Effector CD8-positive, alpha-beta T cell (primary cell): ENCODE measurements at regions not wholly inside any gene's neighbourhood (a gene's known extent, or its start where the extent isn't known, plus 50 kb on each side); places are given as distances from the start of the nearest gene placed in this dataset.
"Not testable (repeated sequence)": the region's sequence is repeated elsewhere in the genome, so short reads cannot be mapped to it uniquely, and the experiment has no call there.

Experiments used
- DNase-seq: peaks from one replicate; lab custom pipeline; 2025; lab: John Stamatoyannopoulos, UW

DNA sequence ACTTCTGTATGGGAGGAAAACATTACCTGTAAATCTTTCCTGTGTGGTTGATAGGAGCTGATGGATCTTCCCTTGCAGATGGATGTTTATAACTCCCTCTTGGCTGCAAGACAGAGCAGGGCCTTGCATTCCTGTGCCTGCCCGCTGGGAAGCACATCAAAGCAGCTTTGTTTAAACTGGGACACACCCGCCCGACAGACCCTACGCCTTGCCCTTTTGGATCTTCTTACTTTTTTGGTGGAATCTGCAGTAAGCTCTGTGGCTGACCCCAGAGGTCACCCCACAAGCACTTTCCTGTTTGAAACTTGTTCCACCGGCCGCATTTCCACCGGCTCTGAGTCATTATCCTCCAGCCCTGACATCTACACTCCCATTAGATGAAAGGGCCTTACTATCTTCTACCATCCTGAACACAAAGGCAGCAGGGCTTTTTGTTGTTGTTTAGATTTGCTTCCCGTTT lies 244.1 kb upstream of the STT3B start:
- no peak for DNase-seq

DNA sequence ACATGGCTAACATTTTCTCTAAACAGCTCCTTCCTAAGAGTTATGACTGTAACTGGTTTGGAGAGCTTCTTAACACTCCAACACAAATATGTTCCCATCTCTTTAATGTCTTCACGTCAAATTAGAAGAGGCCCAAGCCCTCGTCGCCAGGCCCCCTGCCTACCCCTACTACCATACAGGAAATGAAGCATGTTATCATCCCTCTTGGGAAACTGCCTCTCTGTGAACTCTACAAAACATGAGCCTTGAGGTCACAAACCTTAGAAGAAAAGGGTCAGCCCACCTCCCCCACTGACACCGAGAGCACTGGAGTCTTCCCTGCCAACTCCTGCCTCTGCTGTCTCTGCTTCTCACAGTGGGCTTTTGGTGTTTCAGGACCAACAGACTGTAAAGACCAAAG lies 243.1 kb upstream of the STT3B start:
- no peak for DNase-seq

DNA sequence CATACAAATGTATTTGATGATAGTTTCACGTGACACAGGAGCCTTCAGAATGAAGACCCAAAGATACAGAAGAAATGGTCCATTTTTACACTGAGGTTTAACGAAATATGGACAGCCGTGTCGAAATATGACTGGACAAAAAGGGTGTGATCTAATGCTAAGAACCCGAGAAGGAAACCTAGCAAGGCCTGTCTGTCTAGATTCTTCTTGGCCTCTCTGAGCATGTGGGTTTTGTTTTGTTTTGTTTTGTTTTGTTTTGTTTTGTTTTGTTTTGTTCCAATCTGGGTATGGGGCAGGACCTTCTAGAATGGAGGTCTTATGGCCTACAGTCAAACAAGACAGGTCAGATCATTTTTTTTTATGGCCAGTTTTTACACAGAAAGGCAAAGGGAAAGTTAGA lies 242.7 kb upstream of the STT3B start:
- no peak for DNase-seq

DNA sequence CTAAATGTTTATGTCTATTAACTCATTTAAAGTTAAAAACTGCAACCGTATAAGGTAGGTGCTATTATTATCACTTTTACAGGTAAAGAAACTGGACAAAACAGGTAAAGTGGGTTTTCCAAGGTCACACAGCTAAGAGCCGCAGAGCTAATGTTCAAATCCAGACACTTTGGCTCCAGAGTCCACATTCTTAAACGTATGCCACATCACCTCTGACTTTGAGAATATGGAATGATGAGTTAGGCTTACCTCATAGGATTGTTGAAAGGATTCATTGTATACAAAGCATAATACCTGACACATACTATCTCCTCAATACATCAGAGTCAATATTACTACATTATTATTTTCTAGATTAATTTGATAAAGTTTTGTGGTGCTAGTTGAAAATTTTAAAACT lies 240.9 kb upstream of the STT3B start:
- DNase-seq: no peak

DNA sequence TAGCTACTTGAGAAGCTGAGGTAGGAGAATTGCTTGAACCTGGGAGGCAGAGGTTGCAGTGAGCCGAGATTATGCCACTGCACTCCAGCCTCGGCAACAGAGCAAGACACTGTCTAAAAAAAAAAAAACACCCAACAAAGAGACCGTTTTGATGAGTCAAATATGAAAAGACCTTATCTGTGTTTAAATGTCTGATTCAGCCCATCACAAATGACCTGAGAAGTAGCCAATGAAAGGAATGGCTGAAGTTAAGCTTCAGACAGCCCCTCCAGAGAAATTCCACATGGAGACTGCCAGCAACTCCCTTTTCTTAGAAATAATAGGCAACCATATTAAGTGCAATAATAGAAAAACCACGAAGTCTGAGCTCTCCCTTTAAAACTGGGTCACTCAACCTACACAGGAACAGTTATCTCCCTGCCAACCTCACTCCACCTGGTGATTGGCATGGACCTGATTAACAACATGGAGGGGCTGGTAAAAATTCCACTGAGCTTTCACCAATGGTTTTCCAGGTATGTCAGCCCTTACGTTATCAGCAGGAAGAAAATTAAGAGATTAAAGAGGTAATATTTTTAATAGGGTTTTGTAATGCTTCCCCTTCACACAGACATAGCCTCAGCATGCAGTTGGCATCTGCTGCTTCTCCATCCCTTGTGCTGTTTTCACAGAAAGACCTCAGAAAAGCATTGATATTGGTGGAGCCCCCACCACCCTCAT lies 238.1 kb upstream of the STT3B start:
- DNase-seq: no peak

DNA sequence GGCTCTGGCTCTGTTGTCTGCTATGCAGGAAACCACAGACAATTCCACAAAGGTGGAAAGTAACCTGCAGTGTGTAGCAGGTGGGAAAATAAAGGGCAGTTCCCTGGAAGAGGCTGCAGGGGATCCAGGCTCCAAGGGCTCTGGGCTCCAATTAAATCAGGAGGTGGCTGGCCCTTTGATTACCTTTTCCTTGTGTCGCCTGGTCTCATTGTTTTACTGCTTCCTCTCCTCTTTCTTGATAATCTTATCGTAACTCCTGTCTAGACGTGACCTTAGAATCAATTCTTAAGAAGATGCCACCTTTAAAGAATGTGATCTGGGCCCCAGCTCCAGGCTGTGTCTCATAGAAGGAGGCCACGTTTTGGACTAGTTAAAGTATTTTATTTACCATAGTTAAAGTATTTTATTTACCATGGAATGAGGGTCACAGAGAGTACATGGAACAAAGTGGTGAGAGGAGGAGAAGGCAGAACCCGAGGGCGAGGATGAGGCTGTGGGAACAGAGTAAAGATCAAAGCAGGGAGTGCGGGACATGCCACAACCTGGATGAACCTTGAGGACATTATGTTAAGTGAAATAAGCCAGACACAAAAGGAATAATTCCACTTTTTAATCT lies 237.5 kb upstream of the STT3B start:
- DNase-seq: no peak

DNA sequence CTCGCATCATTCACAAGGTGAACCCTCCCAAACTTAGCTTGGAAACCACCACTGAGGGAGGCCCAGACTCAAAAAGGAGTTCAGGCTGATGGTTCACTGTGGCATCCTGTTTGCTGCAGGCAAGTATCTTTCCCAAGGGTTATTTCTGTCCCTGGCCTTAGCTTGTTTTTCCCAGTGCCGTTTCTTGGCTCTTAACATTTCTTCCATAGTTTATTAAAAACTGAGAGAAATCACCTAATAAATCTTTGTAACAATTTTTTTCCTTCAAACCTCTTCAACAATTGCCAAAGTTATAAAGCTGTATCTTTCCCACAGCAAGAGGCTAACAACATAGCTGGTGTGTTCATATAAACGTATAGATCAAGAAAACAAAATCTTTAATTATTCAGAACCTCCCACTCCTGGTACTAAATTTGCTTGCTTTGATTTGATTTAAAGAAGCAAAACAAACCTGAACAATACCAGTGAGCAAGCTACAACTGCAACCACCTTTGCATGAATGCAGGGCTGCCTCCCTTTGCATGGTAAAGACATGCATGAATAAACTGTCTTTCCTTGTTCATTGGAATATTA lies 234.9 kb upstream of the STT3B start:
- DNase-seq: no peak

DNA sequence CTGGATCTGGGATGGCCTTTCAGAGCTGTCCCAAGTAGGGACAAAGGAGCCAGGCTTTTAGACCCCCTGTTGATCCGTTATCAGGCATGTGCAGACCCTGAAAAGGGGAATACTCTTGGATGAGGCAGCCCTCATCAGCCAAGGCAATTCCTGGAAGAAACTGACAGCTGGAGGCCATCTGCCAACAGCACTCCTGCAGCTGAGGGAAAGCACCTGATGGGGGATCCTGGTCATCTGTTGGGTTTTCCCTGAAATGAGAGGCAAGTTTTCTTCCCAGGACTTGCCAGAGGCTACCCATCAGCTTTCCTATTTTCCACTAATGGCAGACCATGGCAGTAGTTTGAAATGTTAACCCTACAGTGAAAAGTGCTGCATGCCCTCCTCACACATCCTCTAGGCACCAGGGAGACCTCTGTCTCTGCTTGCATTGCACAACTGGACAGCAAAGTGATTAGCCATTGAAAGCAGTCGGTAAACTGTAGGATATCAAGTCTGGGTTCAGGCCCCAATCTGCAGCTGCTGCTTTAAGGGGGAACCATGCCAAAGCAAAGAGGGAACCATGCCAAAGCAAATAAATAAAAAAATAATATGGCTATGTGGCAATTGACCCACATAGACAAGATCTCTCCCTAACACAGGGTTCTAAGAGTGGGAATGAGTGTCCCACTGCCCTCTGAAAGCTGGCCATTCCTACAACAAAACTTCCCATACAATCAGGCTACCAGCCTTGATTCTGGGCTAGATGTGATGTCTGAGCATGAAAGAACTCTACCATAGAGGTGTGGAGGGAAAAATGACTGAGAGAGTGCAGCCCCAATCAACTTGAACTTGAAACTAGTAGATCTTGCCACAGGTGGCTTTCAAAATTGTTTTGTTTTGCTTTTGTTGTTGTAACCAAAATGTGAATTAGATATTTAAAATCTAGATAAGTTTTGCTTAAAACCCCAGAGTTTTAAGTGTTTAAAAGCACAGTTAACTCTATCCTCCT lies 232.0 kb upstream of the STT3B start:
- DNase-seq: no peak

DNA sequence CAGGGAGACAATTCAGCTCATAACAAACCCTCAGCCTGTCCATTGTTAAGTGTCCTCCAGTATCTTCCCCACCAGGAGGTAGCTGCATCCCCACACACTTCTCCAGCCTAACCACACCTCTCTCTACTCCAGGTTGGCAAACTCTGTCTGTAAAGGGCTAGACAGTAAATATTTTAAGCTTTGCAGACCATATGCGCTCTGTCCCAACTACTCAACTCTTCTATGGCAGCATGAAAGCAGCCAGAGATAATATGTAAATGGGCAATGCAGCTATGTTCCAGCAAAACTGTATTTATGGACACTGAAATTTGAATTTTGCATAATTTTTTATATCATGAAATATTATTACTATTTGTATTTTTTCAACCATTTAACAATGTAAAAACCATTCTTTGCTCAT lies 230.4 kb upstream of the STT3B start:
- DNase-seq: no peak

DNA sequence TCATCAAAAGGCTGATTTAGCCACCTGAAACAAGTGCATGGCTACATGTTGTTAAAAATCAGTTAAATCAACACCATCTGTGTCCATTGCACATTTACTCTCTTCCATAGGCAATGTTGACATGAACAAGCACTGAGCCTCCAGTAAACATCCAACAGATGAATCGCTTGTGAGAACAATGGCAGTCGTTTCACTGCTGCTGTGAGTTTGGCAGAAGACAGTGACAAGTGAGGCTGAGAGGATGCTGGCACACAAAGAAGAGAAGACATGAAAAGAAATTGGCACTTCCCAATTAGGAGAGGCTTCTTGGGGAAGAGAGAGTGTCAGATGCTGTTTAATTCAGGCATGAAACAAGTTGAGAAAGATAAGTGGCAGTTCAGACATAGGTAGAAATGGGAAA lies 227.4 kb upstream of the STT3B start:
- DNase-seq: no peak

DNA sequence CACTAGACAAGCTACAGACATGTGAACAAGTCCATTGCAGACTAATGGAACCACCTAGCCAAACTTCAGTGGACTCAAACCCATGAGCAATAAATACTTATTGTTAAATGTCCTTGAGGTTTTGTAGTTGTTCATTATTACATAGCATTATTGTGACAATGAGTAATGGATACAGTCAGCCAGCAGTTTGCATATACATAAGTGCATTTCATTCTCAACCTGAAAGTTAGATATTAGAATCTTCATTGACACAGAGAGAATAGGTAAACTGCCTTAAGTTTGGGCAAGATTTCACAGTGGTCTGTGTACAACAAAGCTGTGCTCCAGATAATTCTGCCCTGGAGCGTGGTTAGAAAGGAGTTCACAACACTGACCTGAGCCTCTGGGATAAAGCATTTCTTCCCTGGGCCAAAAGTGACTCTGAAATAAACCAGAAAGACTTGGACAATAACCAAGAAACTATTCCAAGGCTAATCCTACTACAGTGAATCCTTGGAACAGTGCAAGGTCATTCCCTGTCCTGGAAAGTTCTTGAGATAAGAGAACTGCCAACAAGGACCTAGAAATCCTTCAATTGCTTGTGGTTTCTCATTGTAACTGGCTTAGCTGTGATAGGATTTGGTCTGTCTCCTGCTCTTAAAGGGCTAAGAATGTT lies 225.5 kb upstream of the STT3B start:
- DNase-seq: no peak

DNA sequence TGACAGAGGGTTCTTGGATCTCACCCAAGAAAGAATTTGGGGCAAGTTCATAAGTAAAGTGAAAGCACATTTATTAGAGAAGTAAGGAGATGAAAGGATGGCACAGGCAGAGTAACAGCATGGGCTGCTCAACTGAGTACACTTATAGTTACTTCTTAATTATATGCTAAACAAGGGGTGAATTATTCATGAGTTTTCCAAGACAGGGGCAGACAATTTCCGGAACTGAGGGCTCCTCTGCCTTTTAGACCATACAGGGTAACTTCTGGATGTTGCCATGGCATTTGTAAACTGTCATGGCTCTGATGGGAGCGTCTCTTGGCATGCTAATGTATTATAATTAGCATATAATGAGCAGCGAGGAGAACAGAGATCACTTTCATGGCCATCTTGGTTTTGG lies 221.2 kb upstream of the STT3B start:
- no peak for DNase-seq

DNA sequence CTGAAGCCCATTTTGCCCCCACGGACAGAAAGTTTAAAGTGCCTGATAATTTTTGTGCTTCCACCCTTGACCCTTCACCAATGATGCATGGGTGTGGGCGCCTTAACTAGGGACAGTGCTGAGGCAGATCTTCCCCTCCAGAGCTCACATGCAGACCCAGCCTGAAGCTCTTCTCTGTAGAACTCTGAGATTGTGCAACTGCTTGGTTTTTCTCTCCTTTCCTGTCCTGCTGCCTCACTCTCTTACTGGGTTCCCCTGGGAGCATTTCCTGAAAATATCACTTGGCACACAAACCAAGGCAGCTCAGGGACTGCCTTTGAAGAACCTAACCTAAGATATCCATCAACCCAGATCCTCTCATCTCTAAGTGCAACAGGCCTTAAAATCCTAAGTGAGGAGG lies 220.3 kb upstream of the STT3B start:
- DNase-seq: no peak

DNA sequence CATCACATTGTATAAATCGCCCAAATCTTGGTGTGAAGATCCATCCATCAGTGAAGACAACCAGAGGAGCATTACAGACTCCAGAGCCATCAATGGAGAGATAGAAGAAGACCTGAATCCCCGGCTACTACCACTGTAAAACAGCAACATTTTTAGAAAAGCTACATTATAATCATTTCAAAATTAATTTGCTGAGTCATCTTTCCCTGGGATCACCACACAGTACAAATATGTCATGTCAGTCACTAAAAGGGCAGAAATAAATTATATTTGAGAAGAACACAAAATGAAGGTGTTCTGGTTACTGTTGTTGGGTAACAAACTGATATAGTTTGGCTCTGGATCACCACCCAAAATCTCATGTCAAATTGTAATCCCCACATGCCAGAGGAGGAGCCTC lies 218.5 kb upstream of the STT3B start:
- no peak for DNase-seq

DNA sequence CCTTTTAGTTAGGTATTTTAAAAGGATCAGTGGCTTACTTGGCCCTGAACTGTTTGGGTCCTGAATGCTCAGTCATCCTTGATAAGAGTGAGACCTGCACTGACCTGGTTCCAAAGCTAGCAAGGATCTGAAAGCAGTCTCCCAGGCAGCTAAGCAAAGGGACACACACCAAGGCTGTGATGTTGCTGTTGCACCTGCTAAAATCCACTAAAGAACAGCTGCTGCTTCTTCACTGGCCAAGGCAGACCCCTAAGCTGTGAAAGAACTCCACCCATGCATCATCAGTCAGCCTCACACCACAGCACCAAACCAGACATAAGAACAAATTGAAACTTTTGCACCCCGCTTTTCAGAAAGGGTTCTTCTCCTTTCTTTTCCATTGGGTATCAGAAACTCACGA lies 213.4 kb upstream of the STT3B start:
- DNase-seq: no peak

DNA sequence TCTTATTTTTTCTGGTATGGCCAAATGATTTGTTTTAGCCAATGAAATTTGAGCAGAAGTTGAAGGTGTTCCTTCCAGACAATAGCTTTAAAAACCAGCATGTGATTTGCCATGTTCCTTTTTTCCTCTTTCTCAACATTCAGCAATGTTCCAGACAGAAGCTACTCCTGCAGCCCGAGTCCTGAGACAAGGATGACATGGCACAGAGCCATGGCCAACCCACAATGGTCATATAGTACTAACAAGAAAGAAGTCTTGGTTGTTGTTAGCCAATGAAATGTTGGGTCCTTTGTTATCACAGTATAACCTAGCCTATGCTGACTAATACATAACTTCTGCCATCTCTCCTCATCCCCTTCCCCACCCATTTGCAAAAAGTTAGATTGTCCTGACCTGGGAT lies 211.1 kb upstream of the STT3B start:
- DNase-seq: no peak

DNA sequence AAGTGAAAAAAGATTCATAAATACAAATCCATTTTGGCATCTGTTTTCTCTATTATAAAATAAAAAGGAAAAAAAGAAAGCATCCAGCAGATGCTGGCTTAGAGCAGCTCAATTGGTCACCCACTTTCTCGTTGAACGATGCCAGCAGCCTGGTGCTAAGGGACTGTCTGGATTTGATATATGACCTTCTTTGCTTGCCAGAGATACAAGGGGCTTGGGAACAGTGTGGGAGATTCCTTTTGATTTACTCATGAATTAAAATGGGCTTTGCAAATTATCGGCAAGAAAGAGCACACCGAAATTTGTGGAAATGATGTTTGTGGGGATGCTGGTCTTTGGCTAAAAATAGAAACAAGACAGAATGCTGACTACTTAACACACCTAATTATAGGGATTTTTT lies 210.3 kb upstream of the STT3B start:
- no peak for DNase-seq

DNA sequence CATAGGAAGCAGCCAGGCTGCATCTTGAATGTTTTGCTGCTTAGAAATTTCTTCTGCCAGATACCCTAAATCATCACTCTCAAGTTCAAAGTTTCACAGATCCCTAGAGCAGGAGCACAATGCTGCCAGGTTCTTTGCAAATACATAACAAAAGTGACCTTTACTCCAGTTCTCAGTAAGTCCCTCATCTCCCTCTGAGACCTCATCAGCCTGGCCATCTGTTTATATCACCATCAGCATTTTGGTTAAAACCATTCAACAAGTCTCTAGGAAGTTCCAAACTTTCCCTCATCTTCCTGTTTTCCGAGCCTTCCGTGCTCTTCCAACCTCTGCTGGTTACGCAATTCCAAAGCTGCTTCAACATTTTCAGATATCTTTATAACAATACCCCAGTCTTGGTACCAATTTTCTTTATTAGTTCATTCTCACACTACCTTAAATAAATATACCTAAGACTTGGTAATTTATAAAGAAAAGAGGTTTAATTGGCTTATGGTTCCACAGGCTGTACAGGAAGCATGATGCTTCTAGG lies 204.8 kb upstream of the STT3B start:
- not testable (repeated sequence) for DNase-seq

DNA sequence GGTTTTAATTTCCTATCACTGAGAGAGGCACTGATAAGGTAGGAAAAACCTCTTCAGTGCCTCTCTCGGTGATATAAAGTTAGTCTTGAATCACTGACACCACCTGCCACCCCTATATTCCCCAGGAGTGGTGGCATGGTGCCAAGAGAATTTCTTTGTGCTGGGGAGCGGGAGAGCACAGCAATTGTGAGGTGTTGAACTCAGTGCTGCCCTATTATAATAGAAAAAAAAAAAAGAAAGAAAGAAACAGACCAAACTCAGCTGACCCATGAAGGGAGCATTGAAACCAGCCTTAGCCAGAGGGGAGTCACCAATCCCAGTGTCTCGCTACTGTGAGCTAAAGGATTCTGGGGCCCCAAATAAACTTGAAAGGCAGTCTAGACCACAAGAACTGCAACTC lies 201.4 kb upstream of the STT3B start:
- DNase-seq: no peak

DNA sequence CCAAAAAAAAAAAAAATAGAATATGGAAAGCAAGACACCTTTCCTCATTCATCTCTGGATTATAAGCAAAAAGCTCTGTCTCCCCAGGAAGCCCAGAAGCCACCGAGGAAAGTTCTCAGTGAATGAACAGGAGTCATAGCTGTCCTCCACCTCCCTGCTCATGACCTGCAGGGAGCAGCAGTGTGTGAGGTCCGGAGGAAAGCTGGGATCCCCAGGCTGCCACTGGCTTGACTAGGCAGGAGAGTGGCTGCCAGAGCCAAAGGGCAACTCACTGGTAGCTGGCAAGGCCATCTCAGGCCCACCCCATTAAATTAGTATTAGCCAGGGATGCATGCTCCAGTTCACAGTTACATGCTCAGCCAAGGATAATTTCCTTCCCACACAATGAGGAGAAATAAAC lies 191.6 kb upstream of the STT3B start:
- no peak for DNase-seq

DNA sequence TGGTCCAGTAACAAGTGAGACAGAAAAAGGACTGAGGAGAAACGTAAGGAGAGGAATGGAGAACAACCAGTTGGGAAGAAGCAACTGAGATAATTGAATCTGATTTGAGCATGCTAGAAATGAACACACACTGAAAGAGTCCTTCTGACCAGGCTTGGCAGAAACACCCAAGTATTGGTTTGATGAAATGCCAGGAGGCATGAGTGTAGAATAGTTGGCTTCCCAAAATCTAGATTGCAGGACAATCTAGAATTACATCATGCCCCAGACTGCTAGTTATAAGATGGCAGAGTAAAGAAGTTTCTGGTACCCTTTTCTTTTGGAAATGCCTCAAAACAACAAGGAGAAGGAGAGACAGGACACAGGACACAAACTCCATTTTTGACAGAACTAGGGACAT lies 189.7 kb upstream of the STT3B start:
- no peak for DNase-seq

DNA sequence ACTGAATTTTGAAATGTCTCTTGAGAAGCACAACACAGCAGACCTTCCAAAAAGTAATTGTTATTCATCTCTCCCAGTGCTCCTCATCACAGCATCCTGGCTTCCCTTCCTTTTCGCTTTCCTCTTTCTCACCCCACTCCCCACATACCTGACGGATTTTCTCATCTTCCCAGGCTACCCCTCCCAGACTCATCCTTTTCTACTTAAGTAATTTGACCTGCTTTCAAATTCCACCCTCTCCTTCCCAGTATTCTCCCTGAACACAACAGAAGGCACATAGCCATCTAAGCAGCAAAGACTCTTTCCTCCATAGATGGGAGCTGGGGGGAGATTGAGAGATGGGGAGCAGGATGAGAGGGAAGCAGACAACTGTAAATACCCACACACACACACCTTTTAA lies 187.1 kb upstream of the STT3B start:
- DNase-seq: no peak
